GM18505 (cell line): ENCODE measurements at regions not wholly inside any gene's neighbourhood (a gene's known extent, or its start where the extent isn't known, plus 50 kb on each side); places are given as distances from the start of the nearest gene placed in this dataset.

Experiments used
- ATAC-seq: cut with Tn5 transposase; IDR thresholded peaks from one replicate; pipeline ENCODE4 v1.9.1; 2021; ENCODE audit not compliant: unreplicated experiment
- POLR2A ChIP-seq: IDR thresholded peaks from 4 replicates; pipeline ENCODE4 v1.6.1; 2011; ENCODE audit warnings: borderline replicate concordance; ENCODE audit not compliant: insufficient read depth, insufficient read length; ENCODE audit errors: extremely low read depth

DNA sequence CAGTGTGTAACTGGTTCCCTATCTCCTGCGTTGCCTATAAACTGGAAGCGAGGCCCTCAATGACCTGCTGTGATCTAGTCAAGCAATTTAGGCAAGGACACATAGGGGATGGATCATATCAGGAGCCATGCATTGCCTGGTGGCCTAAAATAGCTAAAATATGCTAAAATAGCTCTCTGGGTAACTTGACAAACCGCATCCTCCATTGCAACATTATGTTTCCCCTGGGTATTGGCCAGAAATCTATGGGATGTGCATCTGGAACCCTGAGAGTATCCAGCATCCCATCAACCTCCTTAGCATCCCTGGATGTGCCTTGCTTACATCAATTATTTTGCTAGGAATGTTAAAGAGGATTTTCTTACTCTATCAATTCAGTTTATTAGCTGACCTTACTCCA lies 91.7 kb upstream of the ADCY1 start:
- ATAC-seq = no peak
- no peak for TF ChIP-seq POLR2A

DNA sequence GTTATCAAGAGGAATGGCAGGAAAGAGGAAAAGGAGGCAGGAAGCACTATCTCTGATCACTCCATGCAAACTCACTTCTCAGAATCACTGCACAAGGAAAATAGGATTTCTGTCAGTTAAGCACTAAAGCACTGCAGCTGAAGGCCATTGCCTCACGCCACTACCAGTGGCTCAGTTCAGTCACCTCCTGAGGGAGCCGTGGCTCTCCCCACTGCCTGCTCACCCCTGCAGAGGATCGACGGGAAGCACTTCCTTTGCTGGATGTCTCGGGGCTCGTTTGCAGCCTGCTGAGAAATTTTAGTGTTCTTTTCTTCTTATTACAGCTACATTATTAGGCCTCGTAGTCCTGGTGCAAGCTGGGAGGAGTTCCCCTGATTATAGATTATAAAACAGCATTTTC lies 90.1 kb upstream of the ADCY1 start:
- no peak for TF ChIP-seq POLR2A

DNA sequence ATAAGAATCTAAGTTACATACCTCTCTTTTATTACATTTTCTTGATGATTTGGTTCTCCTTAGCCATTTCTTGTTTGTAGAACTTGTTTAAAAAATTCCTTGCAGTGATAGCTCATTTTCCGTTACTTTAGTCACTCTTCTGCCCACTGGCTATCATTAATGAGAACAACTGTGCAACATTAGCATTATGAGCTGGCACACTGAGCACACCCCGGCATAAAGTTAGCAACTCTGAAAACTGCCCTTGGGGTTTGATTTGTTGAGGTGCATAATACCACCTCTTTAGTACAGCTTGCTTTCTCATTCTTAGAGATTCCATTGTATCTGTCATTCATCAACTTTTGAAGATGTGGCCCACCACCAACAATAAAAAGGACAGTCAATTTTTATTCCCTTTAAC lies 87.6 kb upstream of the ADCY1 start:
- no peak for ATAC-seq
- TF ChIP-seq POLR2A = no peak

More for the DNA sequence above, 90.1 kb upstream of the ADCY1 start:
- ATAC-seq = no peak

DNA sequence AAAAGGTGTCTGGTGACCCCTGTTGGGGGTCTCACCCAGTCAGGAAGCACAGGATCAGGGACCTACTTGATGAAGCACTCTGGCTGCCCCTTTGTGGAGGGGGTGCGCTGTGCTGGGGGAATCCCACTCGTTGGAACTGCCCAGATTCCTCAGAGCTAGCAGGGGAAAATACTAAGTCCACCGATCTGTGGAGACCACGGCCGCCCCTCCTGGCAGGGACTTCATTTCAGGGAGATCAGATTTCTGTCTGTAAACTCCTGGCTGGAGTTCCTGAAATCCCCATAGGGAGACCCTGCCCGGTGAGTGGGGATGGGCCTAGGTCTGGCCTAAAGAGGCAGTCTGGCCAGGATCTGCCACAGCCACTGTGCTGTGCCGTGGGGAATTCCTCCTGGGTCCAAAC lies 79.3 kb upstream of the ADCY1 start:
- no peak for TF ChIP-seq POLR2A
- no peak for ATAC-seq

DNA sequence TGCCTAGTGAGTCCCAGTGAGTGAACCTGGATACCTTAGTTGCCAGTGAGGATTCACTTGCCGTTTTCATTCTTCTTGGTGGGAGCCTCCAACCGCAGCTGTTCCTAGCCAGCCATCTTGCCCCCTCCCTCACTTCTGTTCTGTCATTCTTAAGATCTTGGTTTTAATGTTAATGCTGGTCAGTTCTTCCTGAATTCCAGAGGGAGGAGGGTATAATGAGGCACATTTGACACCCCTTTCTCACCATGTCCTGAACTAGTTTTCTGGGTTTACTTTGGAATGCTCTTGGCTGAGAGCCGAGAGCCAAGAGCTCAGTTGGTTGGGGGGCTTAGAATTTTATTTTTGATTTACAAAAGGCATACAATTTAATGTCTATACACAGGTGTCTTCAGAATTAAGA lies 78.5 kb upstream of the ADCY1 start:
- no peak for TF ChIP-seq POLR2A
- ATAC-seq = no peak

DNA sequence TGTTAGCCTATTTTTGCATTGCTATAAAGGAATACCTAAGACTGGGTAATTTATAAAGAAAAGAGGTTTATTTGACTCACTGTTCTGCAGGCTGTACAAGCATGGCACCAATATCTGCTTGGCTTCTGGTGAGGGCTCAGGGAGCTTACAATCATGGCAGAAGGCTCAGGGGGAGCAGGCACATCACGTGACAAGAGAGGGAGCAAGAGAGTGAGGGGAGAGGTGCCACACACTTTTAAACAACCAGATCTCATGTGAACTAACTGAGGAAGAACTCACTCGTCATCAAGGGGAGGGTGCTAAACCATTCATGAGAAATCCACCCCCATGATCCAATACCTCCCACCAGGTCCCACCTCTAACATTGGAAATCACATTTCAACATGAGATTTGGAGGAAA lies 73.9 kb upstream of the ADCY1 start:
- ATAC-seq = no peak
- no peak for TF ChIP-seq POLR2A

DNA sequence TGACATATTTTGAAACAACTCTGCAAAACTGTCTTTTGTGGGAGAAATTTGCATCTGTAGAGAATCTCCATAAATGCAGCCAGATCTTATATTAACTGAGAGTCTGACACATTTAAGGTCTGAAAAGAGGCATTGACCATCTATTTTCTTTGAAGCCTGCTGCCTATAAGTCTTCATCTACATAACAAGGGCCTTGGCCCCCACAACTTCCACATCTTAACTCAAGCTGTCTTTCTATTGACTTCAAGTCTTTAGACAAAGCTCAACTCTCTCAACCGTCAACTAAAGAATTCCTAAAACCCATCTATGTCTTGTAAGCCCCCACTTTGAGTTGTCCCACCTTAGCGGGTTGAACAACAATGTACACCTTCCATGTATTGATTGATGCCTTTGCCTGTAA lies 72.4 kb upstream of the ADCY1 start:
- TF ChIP-seq POLR2A = no peak
- no peak for ATAC-seq

DNA sequence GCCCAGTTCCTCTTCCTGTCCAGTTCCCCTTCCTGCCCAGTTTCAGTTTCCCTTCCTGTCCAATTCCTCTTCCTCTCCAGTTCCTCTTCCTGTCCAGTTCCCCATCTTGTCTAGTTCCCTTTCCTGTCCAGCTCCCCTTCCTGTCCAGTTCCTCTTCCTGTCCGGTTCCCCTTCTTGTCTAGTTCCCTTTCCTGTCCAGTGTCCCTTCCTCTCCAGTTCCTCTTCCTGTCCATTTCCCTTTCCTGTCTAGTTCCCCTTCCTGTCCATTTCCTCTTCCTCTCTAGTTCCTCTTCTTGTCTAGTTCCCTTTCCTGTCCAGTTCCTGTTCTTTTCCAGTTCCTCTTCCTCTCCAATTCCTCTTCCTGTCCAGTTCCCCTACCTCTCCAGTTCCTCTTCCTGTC lies 68.1 kb upstream of the ADCY1 start:
- TF ChIP-seq POLR2A = no peak

DNA sequence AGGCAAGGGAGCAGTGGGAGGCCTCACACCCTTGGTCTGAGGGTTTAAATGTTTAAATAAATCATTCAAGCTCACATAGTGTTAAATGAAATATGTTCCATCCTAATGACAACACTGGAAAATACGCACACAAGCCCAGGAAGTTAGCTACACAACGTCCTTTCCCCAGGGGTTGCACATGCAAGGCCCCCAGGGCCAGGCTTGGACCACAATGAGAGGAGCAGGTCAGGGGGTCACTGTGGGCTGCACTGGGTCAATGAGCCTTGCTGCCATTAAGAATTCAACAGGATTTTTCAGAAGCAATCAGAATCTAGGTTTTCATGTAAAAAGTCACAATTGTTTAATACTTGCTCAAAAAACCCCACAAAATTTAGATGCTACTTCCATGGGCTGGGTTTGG lies 64.9 kb upstream of the ADCY1 start:
- no peak for TF ChIP-seq POLR2A
- ATAC-seq = no peak

More for the DNA sequence above, 68.1 kb upstream of the ADCY1 start:
- no peak for ATAC-seq

DNA sequence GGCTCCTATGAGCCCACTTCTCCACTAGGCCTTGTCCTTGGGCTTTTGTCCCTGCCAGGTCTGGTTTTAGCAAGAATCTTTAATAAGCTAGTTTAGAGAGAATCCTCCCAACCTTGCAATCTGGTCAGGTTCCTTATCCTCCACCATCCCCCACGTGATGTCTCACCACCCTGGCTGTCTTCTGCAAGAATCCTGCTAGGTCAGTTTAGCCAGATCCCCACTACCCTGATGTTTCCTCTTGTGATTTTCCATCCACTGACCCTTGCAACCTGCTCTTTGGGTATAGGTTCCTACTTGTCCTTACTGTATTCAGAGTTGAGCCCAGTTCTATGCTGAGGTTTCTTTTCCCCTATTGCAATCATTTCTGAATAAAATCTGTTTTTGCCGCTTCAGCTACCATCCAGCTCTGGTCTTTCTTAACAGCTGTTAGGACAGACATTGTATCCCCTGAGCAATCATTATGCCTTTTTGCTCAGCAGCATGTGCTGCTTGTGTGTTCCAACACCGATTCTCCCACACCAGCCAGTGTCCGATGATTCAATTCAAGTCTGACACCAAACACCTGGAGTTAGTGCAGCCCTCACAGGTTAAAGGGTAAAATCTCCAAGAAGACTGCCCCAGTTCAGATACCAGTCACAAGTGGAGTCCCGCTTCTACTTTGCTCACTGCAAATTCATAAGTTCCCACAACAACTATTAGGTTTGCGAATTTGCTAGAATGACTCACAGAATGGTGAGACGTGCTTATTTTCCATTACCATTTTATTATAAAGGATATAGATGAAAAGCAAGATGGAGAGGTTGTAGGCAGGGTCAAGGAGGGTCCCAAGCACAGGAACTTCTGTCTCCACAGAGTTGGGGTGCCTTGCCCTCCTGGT lies 62.2 kb upstream of the ADCY1 start:
- no peak for ATAC-seq
- TF ChIP-seq POLR2A = no peak

DNA sequence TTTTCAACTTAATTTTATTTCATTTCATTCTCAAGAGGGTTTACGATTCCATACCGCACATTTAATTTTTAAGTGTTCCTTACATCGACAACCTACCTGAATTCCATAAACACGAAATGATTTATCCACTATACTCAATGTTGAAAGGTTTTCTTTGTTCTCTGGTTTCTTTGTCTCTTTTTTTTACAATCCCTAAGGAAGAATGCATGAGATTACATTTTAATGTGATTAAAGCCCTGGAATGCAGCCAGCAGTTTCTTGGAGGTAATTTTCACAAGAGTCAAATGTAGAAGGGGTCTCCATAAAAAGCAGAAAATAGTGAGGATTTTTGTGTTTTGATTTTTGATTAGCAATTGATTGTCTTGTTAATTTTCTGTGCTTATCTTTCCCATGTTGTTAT lies 59.2 kb upstream of the ADCY1 start:
- no peak for ATAC-seq
- no peak for TF ChIP-seq POLR2A

DNA sequence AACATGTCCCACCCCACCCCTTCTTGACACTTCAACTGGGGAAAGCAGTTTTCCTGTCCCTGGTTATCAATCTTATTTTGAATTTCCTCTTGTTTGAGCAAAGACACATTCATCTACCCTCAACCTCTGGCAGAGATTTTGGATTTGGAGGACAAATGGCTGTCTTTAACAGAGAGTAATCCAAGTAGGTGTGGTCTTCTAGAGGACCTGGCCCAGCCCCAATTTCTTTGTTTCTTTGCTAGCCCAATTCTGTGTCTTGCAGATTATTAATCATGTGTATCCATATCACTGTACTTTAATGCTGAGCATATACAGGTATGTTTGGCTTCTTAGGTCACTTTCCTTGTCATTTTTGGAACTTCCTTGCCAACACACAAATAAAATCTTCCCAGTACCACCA lies 58.8 kb upstream of the ADCY1 start:
- no peak for ATAC-seq
- no peak for TF ChIP-seq POLR2A
